ENCODE measurements at regions not wholly inside any gene's neighbourhood (a gene's known extent, or its start where the extent isn't known, plus 50 kb on each side); places are given as distances from the start of the nearest gene placed in this dataset.

DNA sequence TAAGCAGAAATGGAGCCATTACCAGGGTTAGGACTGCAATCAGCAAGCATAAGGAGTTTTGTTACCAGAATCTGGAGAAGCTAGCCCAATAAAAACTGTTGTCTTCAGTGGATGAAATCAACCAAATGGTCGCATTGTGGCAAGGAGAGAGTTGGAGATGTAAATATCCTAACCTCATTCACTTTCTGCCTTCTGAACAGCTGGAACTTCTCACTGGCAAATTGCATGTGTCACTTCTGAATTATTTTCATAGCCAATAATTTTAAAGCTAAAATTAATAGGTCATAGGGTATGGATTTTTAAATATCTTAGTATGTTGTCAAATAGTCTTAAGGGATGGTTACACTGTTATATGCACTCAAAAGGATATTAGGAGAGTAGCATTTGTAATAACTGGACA lies 121.6 kb downstream of the SUCNR1 start:
- DNase-seq: no peak

DNA sequence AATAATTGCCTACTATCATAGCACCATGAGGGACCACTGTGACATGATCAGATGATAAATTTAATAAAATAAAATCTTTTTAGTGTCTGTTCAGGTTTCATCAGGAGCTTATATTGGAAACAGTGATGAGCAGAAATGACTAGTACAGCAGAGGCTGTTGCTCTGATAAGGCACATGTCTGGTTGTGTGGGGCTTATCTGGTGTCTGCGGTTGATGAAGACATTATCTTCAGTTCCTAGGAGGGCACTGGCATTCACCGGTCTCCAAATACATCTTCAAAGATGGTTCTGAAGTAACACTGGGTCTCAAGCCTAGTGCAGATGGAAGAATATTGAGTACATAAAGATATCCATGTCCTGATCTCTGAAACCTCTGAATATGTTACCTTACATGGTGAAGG lies 125.3 kb downstream of the SUCNR1 start:
- no peak for DNase-seq

DNA sequence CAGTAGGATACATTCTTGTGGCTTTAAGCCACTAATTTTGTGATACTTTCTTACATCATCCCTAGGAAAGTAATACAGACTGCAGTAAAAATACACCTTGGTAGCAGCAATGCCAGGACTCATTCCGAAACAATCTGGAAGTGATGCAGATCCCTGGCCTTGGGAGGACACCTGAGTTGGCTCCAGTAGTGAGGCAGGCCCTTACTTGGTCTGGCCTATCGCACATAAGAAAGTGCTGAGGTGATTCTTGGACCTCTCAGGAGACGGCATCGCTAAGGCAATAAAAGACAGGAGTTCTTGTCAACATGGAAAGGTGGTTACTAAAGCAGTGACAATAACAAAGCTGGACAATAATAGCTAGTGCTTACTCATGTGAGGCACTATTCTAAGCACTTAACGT lies 126.5 kb downstream of the SUCNR1 start:
- DNase-seq: no peak

DNA sequence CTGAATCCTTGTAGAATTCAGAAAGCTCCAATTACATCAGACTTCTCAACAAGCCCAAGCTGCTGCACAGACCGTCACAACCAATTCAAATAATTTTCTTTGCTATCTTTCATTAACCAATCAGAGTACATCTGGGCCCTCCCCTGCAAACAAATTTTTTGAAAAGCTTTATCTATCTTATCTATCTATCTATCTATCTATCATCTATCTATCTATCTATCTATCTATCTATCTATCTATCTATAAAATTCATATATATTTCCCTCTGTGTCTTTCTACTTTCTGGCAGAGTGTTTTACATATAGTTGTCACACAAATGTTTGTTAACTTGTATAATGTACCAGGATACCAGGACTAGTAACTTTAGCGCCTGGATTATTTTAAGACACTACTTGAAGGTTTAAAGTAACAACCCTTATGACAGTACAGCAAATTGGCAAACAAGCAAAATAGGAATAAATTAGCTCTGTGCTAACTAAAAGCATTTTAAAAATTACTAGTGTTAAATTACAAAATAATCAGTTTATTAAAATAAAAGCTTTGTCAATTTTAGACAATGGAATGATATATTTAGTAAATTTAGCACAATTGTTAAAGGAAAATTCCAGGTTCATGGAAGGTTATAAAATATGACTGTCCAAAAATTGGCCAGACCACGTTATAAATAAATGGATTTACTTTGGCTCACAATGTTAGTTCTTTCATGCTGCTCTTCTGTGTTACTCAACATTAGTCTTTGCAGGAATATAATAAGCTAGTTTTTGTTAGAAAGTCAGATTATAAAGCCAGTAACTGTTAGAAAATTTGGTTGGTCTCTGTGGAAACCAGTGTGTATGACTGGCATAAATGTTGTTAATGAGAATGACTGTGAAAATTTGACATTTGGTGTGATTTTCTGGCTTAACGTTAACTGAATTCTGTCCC lies 138.6 kb downstream of the SUCNR1 start:
- DNase-seq: no peak

DNA sequence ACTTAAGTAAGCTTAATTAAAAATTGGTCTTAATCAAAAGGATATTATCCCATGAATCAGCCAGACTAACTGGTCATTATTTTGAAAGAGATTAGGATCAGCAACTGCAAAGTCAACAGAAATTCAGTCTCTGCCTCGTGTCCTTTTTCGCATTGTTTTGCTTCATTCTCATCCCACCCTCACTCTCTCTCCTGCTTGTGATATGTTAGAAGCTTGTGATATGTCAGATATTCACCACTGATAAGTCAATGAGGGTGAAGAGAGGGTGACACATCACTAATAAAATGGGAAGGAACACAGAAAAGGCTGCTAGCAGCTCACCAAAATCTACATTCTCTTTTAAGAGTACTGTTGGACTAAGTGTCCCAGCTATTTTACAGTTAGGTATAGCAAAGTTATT lies 146.1 kb downstream of the SUCNR1 start:
- DNase-seq: no peak

DNA sequence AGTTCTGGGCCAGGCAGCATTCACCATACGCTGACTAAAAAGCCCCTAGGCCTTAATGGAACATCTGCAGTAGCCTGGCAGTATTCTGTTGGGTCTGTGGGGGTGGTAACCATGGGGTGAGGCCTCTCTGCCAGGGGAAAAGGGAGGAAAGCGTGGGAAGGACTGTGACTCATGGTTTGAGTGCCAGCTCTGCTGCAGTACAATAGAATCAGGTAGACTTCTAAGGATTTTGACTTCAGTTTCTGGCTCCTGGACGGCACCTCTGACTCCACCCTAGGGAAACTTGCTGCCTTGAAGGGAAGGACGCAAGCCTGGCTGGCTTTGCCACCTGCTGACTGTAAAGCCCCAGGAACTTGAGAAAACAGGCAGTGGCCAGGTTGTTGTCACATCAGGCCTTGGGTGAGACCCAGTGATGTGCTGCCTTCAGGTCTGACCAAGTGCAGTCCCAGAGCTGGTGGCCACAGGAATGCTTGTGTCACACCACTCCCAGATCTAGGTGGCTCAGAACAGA lies 148.6 kb downstream of the SUCNR1 start:
- DNase-seq: peak; percentile 28

DNA sequence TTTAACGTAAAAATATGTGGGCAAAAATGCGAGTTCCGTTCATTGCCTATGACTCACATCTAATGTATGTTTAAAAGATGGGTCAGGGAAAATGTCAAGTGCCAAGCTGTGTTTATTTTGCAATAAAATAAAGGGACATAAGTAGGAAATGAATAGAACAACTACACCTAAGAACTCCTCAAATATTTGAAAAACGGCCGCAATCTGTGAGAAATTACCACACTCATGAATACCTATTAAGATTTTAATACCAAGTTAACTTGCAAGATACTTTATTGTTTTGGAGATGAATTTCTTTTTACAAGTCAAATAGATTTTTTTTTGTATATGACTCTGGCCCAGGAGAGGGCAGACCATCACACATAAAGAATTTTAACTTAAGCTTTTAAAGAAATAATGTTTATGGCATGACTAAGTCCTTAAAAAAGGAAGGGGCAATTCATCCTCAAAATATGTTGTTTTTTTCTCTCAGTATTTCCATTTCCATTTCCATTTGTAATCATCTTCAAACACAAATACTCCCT lies 152.7 kb downstream of the SUCNR1 start:
- DNase-seq: peak; percentile 95

DNA sequence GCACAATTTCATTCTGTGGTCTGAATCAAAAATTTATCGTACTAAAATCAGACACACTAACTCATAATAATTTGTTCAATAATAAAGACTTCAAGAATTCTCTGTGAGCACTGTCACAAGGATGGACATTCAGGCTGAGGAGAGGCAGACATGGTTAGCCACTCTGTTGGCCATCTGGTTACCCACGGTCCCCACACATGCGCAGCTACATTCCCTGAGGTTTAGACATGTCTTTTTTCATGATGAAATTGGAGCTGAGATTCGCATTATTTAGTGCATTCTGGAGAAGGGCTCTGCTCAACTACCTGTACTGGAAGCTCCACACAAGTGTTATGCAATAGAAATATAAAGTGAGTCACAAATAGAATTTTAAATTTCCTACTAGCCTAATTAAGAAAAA lies 156.9 kb downstream of the SUCNR1 start:
- DNase-seq: no peak

DNA sequence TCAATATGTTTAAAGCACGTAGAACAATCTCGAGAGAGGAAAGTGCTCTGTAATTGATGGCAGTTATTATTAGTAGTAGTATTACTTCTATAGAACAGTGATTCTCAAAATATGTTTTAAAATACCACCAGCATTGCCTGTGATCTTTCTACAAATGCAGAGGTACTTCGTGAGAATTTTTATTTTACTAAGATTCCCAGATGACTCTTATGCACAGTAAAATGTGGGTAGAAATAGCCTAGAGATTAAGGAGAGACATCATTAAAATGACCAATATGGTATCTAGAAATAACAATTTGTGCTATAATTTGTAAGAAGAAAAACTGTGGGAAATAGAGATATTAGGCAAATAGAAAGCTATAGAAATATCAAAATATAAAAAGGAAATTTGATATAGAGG lies 157.9 kb downstream of the SUCNR1 start:
- DNase-seq: no peak

DNA sequence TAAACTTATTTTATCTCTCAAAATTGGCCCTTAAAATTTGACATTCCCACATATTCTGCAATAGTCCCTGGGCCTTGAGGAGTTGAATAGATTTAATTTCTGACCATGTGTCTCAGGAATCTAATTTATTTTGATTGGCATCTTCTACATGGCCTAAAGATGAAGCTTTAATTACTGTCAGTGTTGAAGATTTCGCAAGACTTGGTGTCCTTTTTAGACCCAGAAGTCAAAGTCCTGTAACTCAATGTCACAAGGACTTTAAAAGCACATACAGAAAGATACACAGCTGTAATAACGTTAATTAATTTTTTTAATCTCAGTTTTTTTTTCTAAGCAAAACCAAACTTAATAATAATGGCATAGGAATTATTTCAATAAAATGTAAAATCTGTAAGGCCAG lies 163.9 kb downstream of the SUCNR1 start:
- no peak for DNase-seq

DNA sequence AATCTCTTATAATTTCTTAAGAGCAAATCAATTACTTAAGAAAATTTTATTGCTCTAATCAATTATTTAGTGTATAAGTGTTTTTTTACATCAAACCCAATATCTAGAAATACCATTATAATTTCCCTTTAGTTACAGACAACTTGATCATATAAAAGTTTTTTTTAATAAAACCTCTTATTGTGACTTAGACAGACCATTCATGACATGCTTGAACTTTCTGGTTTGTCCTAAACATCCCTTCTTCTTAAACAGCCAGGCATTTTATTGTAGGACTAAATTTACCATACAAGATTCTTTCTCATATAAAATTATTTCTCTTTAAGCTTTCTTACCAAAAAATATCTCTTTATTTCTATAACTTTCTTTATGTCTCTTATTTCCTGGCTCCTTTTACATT lies 164.5 kb downstream of the SUCNR1 start:
- no peak for DNase-seq

DNA sequence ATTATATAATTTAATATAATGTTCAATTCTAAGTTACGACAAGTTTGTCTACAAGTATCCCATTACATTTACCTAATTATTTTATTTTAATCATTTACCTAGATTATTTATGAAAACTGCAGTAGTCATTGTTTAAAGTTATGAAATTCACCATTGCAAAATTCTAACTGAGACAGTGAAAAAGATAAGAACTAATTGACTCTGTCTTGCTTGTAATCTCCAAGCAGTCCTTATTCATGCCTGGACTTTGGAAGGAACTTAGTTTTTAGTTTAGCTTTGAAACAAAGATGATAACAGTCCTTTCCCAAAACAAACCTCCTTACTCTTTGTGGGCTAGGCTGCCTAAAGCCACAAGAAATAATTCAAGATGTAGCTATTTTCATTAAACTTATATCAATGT lies 165.0 kb downstream of the SUCNR1 start:
- no peak for DNase-seq

DNA sequence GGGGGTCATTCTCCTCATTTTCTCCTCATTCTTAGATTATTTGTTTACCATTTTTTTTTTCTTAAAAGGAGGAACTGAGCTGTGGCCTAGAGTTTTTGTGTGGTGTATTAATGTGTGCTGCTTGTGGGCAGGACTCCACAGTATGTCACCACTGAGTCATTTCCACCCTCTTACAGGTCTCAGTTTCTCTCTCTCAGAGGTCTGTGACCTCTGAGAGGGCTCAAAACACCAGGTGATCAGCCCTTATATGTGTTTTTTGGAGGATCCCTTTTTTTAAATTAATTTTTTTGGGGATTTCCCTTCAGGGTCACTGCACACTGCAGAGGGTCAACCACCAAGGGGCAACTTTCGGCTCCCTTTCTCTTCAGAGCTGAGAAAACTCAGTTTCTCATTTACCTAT lies 166.4 kb downstream of the SUCNR1 start:
- no peak for DNase-seq

DNA sequence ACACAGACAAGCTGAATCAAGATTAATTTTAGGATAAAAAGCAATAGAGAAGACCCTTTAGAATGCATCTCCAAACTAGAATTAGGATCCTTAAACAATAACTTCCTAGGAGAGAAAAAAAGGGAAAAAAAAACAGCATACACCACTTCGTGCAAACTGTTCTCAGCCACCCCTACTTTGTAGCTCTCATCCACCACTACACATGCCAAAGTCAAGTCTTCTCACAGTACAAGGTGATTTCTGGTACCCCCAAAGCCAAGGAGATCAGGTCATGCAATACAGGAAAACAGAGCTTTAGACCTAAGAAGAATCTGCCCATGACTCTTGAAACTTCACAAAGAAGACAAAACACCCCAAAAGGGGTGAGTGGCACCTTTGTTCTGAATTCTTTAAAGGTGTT lies 166.9 kb downstream of the SUCNR1 start:
- DNase-seq: no peak

DNA sequence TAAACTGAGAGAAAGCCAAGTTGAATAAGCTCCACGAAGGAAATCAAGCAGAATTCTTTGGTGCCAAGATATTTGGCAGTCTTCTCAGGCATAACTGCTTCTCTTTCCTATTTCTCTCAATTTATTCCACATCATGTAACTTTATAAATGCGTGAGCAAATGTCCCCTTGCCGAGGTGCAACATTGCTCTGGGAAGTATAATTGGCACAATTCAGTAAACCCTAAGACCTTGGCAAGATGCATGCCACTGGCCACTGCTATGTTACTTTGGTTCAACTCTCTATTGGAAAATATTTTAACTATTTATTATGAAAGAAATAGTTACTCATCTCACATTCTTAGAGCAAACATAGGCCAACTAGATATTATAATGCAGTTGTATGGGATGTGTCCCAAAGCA lies 170.2 kb downstream of the SUCNR1 start:
- no peak for DNase-seq

DNA sequence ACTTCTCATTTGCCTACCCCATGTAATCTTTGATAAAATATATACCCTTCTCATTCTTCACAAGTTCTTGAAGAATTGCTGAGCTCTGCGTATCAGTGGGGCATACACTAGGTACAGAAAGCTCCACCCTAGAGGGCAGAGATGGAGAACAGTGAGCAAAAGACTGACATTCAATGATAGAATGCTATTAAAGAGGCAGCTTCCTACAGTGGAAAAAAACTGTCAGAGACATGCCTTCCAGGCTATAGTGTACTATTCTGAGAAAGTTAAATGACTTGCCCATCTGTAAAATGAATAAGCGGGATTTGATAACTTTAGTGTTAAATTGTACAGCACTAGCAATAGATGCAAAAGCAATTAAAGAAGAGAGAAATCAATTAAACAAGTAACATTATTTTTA lies 172.8 kb downstream of the SUCNR1 start:
- DNase-seq: no peak

DNA sequence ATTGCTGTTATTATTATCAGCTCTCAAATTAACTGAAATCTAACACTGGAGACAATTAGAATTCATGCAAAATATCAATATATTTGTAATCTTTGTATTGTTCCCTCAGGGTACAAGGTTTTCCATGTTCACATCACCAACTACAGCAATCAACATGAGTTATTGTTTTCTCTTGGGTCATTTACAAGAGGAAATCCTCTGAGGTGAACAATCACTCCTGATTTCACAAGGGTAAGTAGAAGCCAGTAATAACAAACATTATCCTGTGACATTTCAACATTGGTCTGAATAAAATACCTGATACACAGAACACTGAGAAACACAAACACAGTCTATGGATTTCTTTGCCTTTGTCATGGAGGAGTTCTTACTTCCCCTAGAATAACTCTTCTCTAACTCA lies 174.0 kb downstream of the SUCNR1 start:
- DNase-seq: peak; percentile 43

DNA sequence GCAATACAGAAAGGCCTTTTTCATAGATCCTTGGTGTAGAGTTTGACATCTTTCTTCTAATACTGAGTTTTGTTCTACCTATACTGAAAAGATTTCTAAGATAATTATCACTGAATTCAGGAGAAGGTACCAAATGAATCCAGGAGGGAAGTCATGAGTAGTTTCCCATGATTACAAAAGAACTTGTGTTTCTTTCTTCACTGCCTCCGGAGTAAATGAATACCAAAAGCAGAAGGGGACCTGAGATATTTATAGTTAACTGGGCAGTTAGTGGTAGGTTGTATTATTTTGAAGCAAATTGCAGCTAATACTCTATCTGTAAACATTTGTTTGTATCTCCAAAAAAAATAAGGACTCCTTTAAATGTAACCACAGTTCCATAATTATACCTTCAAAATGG lies 175.4 kb downstream of the SUCNR1 start:
- no peak for DNase-seq

DNA sequence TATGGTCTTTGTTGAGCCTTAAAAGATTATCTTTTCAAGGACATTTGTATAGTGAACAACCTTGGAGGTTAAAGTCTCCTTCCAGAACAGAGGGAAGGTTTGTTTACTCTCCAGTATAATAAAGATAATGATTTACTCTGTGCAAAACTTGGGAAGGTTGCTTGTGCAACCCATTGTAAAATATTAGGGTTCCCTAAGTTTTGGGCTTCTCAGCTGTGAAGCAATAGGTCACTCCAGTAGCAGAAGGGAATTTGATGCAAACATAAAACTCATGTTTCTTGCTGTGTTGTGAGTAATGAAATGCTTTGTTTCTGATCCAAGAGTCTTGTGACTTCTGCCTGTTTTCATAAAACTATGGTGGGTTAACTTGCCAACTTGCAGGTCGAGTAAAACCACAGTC lies 177.5 kb downstream of the SUCNR1 start:
- peak; percentile 53 for DNase-seq

DNA sequence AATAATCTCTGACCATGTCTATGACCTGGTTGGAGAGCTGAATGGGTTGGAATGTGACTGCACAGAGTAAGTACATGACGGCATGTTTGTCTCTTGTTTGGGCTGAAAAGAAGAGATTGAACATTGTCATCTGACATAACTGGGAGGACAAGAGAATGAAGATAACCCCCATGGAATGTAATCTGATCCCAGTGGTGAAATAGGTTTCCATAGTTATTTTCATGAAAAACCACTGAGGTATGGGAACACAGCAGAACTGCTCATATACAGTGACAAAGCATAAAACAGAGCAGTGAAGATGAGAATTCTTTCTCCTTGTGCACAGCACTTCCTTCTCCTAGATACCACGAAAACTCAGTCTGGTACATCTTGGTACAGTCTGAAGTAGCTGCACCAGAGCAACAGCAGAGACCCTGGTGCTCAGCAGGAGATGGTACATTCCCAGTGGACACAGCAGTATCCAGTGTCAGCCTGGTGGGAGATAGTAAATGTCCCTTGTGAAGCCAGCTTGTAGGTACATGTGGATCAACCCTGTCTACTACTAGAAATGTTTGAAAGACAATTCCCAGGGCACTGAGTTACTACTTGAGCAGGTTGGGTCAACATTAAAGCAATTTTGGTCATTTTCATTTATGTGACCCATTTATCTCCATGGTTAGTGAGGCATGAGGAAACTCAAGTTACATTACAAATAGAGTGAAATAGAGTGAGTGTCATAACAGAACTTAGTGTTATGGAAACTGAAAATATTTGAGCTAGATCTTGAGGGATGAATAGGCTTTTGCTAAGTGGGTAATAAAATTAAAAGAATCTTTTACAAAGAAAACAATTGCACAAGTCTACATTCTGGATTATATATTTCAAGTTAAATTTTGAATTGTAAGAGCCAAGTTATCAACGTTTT lies 178.3 kb downstream of the SUCNR1 start:
- peak; percentile 31 for DNase-seq

DNA sequence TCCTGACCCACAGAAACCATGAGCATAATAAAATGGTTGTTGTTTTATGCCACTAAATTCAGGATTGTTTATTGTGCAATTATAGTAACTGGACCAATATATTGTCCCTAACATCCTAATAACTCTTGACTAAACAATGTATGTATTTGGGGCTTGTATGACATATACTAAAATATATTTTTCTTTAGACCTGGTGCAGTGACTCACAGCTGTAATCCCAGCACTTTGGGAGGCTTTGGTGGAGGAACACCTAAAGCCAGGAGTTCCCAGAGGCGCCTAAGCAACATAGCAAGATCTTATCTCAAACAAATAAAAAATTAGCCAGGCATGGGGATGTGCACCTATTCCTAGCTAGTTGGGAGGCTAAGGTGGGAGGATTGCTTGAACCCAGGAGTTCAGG lies 180.4 kb downstream of the SUCNR1 start:
- no peak for DNase-seq

DNA sequence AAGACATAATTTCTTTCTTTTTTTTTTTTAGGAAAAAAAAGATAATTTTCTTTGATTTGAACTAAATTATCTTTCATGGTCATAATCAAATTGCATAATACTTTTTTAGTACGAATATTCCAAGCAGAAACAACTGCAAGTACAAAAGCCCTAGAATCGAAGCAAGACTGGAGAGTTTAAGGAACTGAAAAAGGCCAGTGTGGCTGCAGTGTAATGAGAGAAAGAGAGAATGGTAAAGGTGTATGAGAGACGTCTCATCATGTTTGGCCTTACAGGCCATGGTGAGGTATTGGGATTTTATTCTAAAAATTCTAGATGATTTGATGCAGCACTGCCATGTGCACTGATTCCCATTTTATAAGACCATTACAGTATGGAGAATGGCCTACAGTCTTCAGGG lies 180.9 kb downstream of the SUCNR1 start:
- DNase-seq: no peak

DNA sequence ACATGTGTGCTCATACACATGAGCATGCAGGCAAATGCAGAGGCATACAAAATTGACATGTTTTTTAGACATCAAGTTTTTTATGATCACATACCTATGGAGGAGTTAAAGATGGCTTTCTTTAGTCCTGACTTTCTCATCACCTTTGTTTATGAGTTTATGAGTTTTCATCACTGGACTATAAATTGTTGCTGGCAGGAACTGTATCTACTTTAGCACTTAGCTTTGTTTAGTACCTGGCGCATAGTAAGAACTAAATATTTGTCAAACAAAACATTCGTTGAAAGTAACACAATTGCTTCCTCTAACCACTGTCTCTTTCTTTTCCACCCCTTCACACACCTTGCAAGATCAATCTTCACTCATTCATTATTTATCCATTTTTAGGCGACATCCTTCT lies 182.6 kb downstream of the SUCNR1 start:
- DNase-seq: no peak

DNA sequence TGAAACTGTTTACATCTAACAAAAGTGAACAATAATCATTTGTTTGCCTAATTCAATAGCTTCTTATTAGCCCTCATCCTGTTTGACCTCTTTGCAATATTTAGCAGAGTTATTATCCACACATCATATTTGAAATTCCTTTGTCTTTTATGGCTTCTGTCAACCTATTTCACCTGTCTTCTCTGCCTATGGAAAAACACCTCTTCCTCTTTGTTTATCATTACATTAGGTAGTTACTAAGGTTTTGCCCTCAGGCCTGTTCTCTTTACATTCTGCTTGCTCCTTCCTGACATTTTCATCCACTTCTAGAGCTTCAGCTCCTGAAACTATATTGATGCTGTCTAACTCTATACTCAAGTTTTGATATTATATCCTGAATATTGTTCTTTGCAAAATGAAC lies 183.0 kb downstream of the SUCNR1 start:
- DNase-seq: no peak

All from HCEC 1CT (cell line).